ENCODE measurements at regions not wholly inside any gene's neighbourhood (a gene's known extent, or its start where the extent isn't known, plus 50 kb on each side); places are given as distances from the start of the nearest gene placed in this dataset.

- Histone ChIP-seq H3K9ac (ENCODE audit: insufficient read depth in 1 of 2, low read depth in 2 of 2, low read length in 2 of 2) (no peak overlapping the region), H3K79me2 (ENCODE audit: control insufficient read depth, insufficient read depth, low read length) (no peaks in the 10 kb centered on the region), H2AFZ (ENCODE audit: low read depth, low read length) (no peak overlapping the region), H3K9me1 (ENCODE audit: control insufficient read depth, insufficient read depth, low read length) (no peaks in the 10 kb centered on the region), H3K4me2 (ENCODE audit: insufficient read depth, low read length) (no peak overlapping the region), H3K27me3 (ENCODE audit: control insufficient read depth in 2 of 2, insufficient read depth in 2 of 2, low read length in 2 of 2) (no peaks in the 10 kb centered on the region), H3K27ac (ENCODE audit: extremely low read depth, low read depth, low read length) (no peak overlapping the region), H3K4me1 (replicated peaks in 1 of 2; ENCODE audit: control insufficient read depth in 2 of 2, insufficient read depth in 2 of 2, low read length in 2 of 2) (no peaks in the 10 kb centered on the region), H3K9me3 (replicated peaks; ENCODE audit: control insufficient read depth, insufficient read depth, low read depth, low read length) (no peaks in the 10 kb centered on the region), H3K4me3 (no peak overlapping the region), H3K36me3 (ENCODE audit: control insufficient read depth, insufficient read depth, low read length) (no peaks in the 10 kb centered on the region), H4K20me1 (replicated peaks; ENCODE audit: control insufficient read depth, insufficient read depth, low read length) (no peaks in the 10 kb centered on the region)
- ChIA-PET POLR2A (no interaction called here), CTCF (ENCODE audit: low intra/inter-chr PET ratio) (no interaction called here)
- ATAC-seq (no peak), FAIRE-seq (no peak), DNase-seq (ENCODE audit: extremely low read depth in 1 of 4, low spot score in 3 of 4) (no peak)
- intact Hi-C loops (cut with micrococcal nuclease), result no loop called here
- 2% methylated on average over 4 of the region's 4 CpGs for WGBS (ENCODE audit: insufficient coverage, low coverage, missing lambda C conversion rate)
- no peak for TF ChIP-seq NBN (IDR thresholded peaks at IDR 0.05; ENCODE audit: low read depth)
- peak; percentile 90 for TF ChIP-seq MAFF (IDR thresholded peaks at IDR 0.05; ENCODE audit: low read length)
- TF ChIP-seq MAFG (tag; conservative IDR thresholded peaks at IDR 0.05), result peak; percentile 54
- TF ChIP-seq ZNF316 (IDR thresholded peaks at IDR 0.05), result peak; percentile 78
- peak; percentile 58 for TF ChIP-seq C11orf30 (IDR thresholded peaks at IDR 0.05; ENCODE audit: low read depth)
- no peak for TF ChIP-seq MAX (CRISPR knock-in tag; IDR thresholded peaks at IDR 0.05)
- peak; percentile 91 for TF ChIP-seq MAFK (IDR thresholded peaks at IDR 0.05; ENCODE audit: low read length)
- in situ Hi-C loops (cut with MboI), result no loop called here
- no TSS peak for BruUV-seq (replicated peaks)
Measured at GRCh38 chr4:89660444-89661172, 176.4 kb downstream of the SNCA start.

GRCh38 chr4:89658701-89659024 lies 178.3 kb downstream of the SNCA start:
- Histone ChIP-seq H3K9me1 (ENCODE audit: control insufficient read depth, insufficient read depth, low read length) (no peaks in the 10 kb centered on the region), H3K9ac (ENCODE audit: insufficient read depth in 1 of 2, low read depth in 2 of 2, low read length in 2 of 2) (no peak overlapping the region), H4K20me1 (replicated peaks; ENCODE audit: control insufficient read depth, insufficient read depth, low read length) (no peaks in the 10 kb centered on the region), H2AFZ (ENCODE audit: low read depth, low read length) (no peak overlapping the region), H3K27me3 (ENCODE audit: control insufficient read depth in 2 of 2, insufficient read depth in 2 of 2, low read length in 2 of 2) (no peaks in the 10 kb centered on the region), H3K4me1 (replicated peaks in 1 of 2; ENCODE audit: control insufficient read depth in 2 of 2, insufficient read depth in 2 of 2, low read length in 2 of 2) (no peaks in the 10 kb centered on the region), H3K4me2 (ENCODE audit: insufficient read depth, low read length) (no peak overlapping the region), H3K79me2 (ENCODE audit: control insufficient read depth, insufficient read depth, low read length) (no peaks in the 10 kb centered on the region), H3K9me3 (replicated peaks; ENCODE audit: control insufficient read depth, insufficient read depth, low read depth, low read length) (no peaks in the 10 kb centered on the region), H3K36me3 (ENCODE audit: control insufficient read depth, insufficient read depth, low read length) (no peaks in the 10 kb centered on the region), H3K4me3 (no peak overlapping the region), H3K27ac (ENCODE audit: extremely low read depth, low read depth, low read length) (no peak overlapping the region)
- DNase-seq (ENCODE audit: extremely low read depth in 1 of 4, low spot score in 3 of 4) (no peak), ATAC-seq (no peak), FAIRE-seq (no peak)
- ChIA-PET POLR2A (no interaction called here), CTCF (ENCODE audit: low intra/inter-chr PET ratio) (no interaction called here)
- in situ Hi-C loops (cut with MboI), result no loop called here
- no peak for TF ChIP-seq ZFP1 (CRISPR knock-in tag; IDR thresholded peaks at IDR 0.05)
- TF ChIP-seq NFIC (IDR thresholded peaks at IDR 0.05), result no peak
- WGBS (ENCODE audit: insufficient coverage, low coverage, missing lambda C conversion rate), result 0% methylated on average over 2 of the region's 2 CpGs
- intact Hi-C loops (cut with micrococcal nuclease), result loop anchor here (5.0 kb wide), 1 partner anchor 244 kb away; no protein-coding TSS in a partner anchor
- no TSS peak for BruUV-seq (replicated peaks)
